ENCODE measurements at regions not wholly inside any gene's neighbourhood (a gene's known extent, or its start where the extent isn't known, plus 50 kb on each side); places are given as distances from the start of the nearest gene placed in this dataset.

DNA sequence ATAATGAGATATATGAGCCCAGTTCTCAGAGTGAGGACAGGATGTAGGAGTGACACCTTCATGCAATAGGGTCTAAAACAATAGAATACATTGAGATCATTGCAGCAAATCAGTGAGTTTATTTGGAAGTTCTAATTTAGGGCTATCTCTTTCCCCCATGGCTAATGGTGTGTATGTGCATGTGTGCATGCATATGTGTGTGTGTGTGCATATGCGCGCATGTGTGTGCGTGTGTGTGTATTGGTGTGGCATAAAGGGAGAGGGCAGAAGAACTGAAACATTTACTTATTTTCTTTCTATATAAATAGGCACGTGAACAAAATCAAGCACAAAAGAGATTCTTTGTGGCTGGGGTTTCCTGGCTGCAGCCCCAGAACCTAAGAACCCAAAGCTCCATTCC is 115.7 kb upstream of the VEPH1 start:
- CTCF ChIA-PET (ENCODE audit: low intra/inter-chr PET ratio) = interaction anchor here (0.5 to 1.5 kb wide), 2 partner anchors 453 to 913 kb away, joined by 4 read pairs; no protein-coding TSS in a partner anchor
- no peak for DNase-seq (ENCODE audit: extremely low read depth in 1 of 4, low spot score in 3 of 4)

More for the DNA sequence above, 115.7 kb upstream of the VEPH1 start:
- no peaks in the 10 kb centered on the region for H3K9me3 ChIP-seq (replicated peaks; ENCODE audit: control insufficient read depth, insufficient read depth, low read depth, low read length)
- H2AFZ ChIP-seq (ENCODE audit: low read depth, low read length) = no peak overlapping the region
- H3K4me2 ChIP-seq (ENCODE audit: insufficient read depth, low read length) = no peak overlapping the region
- ATAC-seq (no peak), FAIRE-seq (no peak)
- no peaks in the 10 kb centered on the region for H3K36me3 ChIP-seq (ENCODE audit: control insufficient read depth, insufficient read depth, low read length)
- H3K27ac ChIP-seq (ENCODE audit: extremely low read depth, low read depth, low read length) = no peak overlapping the region
- H3K4me1 ChIP-seq (replicated peaks in 1 of 2; ENCODE audit: control insufficient read depth in 2 of 2, insufficient read depth in 2 of 2, low read length in 2 of 2) = no peaks in the 10 kb centered on the region
- no peak overlapping the region for H3K9ac ChIP-seq (ENCODE audit: insufficient read depth in 1 of 2, low read depth in 2 of 2, low read length in 2 of 2)
- intact Hi-C loops (cut with micrococcal nuclease) = loop anchor here (1.0 to 5.0 kb wide), 5 partner anchors 243 to 1173 kb away; no protein-coding TSS in a partner anchor
- H3K9me1 ChIP-seq (ENCODE audit: control insufficient read depth, insufficient read depth, low read length) = no peaks in the 10 kb centered on the region
- H4K20me1 ChIP-seq (replicated peaks; ENCODE audit: control insufficient read depth, insufficient read depth, low read length) = no peaks in the 10 kb centered on the region
- peaks cover 0 to 6% of the 10 kb centered on the region in 2 experiments; a peak in 3 of 5 replicates for H3K27me3 ChIP-seq (ENCODE audit: control insufficient read depth in 2 of 2, insufficient read depth in 2 of 2, low read length in 2 of 2)
- in situ Hi-C loops (cut with MboI) = loop anchor here (25.0 kb wide), 1 partner anchor 1168 kb away; no protein-coding TSS in a partner anchor
- no peak for TF ChIP-seq CREM (IDR thresholded peaks at IDR 0.05; ENCODE audit: low read depth)
- TF ChIP-seq TOE1 (IDR thresholded peaks at IDR 0.05; ENCODE audit: borderline replicate concordance) = no peak
- no peak for TF ChIP-seq TOE1 (CRISPR knock-in tag; IDR thresholded peaks at IDR 0.05; ENCODE audit: borderline replicate concordance, low read depth)
- no peak for TF ChIP-seq IRF2 (CRISPR knock-in tag; IDR thresholded peaks at IDR 0.05)
- no peak for TF ChIP-seq SMARCB1 (IDR thresholded peaks at IDR 0.05; ENCODE audit: insufficient read length, low read depth)
- TF ChIP-seq ARNT (IDR thresholded peaks at IDR 0.05) = no peak
- TF ChIP-seq U2AF1 (optimal IDR thresholded peaks at IDR 0.05; ENCODE audit: low read depth, low read length) = no peak
- no peak for TF ChIP-seq FOXM1 (IDR thresholded peaks at IDR 0.05; ENCODE audit: low read depth)
- no peak for TF ChIP-seq FOXM1 (CRISPR knock-in tag; IDR thresholded peaks at IDR 0.05; ENCODE audit: low read depth)
- TF ChIP-seq HDAC2 (IDR thresholded peaks at IDR 0.05) = no peak
- no peak for TF ChIP-seq STAG1 (CRISPR knock-in tag; IDR thresholded peaks at IDR 0.05; ENCODE audit: borderline replicate concordance)
- TF ChIP-seq, protein P1, sequence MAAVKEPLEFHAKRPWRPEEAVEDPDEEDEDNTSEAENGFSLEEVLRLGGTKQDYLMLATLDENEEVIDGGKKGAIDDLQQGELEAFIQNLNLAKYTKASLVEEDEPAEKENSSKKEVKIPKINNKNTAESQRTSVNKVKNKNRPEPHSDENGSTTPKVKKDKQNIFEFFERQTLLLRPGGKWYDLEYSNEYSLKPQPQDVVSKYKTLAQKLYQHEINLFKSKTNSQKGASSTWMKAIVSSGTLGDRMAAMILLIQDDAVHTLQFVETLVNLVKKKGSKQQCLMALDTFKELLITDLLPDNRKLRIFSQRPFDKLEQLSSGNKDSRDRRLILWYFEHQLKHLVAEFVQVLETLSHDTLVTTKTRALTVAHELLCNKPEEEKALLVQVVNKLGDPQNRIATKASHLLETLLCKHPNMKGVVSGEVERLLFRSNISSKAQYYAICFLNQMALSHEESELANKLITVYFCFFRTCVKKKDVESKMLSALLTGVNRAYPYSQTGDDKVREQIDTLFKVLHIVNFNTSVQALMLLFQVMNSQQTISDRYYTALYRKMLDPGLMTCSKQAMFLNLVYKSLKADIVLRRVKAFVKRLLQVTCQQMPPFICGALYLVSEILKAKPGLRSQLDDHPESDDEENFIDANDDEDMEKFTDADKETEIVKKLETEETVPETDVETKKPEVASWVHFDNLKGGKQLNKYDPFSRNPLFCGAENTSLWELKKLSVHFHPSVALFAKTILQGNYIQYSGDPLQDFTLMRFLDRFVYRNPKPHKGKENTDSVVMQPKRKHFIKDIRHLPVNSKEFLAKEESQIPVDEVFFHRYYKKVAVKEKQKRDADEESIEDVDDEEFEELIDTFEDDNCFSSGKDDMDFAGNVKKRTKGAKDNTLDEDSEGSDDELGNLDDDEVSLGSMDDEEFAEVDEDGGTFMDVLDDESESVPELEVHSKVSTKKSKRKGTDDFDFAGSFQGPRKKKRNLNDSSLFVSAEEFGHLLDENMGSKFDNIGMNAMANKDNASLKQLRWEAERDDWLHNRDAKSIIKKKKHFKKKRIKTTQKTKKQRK (IDR thresholded peaks at IDR 0.05; ENCODE audit: borderline replicate concordance, low read depth, low read length) = no peak
- TF ChIP-seq FOXK2 (conservative IDR thresholded peaks at IDR 0.05 in 1 of 2, IDR thresholded peaks at IDR 0.05 in 1 of 2; ENCODE audit: low read depth in 2 of 2) = no peak
- TF ChIP-seq SP1 (CRISPR knock-in tag; IDR thresholded peaks at IDR 0.05) = no peak
- TF ChIP-seq, protein P2, sequence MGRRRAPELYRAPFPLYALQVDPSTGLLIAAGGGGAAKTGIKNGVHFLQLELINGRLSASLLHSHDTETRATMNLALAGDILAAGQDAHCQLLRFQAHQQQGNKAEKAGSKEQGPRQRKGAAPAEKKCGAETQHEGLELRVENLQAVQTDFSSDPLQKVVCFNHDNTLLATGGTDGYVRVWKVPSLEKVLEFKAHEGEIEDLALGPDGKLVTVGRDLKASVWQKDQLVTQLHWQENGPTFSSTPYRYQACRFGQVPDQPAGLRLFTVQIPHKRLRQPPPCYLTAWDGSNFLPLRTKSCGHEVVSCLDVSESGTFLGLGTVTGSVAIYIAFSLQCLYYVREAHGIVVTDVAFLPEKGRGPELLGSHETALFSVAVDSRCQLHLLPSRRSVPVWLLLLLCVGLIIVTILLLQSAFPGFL (CRISPR knock-in tag; IDR thresholded peaks at IDR 0.05) = no peak
- TF ChIP-seq MAFK (IDR thresholded peaks at IDR 0.05; ENCODE audit: low read length) = no peak
- TF ChIP-seq, protein P3, sequence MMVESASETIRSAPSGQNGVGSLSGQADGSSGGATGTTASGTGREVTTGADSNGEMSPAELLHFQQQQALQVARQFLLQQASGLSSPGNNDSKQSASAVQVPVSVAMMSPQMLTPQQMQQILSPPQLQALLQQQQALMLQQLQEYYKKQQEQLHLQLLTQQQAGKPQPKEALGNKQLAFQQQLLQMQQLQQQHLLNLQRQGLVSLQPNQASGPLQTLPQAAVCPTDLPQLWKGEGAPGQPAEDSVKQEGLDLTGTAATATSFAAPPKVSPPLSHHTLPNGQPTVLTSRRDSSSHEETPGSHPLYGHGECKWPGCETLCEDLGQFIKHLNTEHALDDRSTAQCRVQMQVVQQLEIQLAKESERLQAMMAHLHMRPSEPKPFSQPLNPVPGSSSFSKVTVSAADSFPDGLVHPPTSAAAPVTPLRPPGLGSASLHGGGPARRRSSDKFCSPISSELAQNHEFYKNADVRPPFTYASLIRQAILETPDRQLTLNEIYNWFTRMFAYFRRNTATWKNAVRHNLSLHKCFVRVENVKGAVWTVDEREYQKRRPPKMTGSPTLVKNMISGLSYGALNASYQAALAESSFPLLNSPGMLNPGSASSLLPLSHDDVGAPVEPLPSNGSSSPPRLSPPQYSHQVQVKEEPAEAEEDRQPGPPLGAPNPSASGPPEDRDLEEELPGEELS (CRISPR knock-in tag; IDR thresholded peaks at IDR 0.05; ENCODE audit: borderline replicate concordance) = no peak
- no peak for TF ChIP-seq POLR2A (conservative IDR thresholded peaks at IDR 0.05)
- POLR2A ChIA-PET = no interaction called here
- H3K79me2 ChIP-seq (ENCODE audit: control insufficient read depth, insufficient read depth, low read length) = no peaks in the 10 kb centered on the region
- WGBS (ENCODE audit: insufficient coverage, low coverage, missing lambda C conversion rate) = 70% methylated on average over 4 of the region's 4 CpGs
- no peak overlapping the region for H3K4me3 ChIP-seq
- BruUV-seq (replicated peaks) = no TSS peak
